ENCODE measurements at regions not wholly inside any gene's neighbourhood (a gene's known extent, or its start where the extent isn't known, plus 50 kb on each side); places are given as distances from the start of the nearest gene placed in this dataset.

DNA sequence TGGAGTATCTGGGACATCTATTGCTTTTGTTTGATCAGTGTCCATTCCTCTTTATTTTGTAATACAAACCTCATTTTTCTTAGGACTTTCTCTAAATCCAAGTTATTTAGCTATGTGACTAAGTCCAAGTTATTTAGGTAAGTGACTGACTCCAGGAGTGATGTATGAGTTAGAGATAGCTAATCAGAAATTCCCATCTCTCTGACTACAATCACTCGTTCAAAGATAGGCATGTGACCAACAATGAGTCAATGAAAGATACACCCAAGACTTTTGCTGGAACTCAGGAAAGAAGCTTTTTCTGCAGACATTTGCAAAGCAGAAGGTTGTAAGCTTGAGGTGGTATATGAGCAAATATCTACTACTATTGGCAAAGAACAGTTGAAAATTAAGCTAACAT, 72.5 kb upstream of the KCNIP4 start:
- no peaks in the 10 kb centered on the region for H3K36me3 Mint-ChIP-seq
- no peak for DNase-seq
- no peaks in the 10 kb centered on the region for H3K27me3 Mint-ChIP-seq (ENCODE audit: low read depth in 3 of 3)
- no peak overlapping the region for H3K27ac Mint-ChIP-seq
- H3K4me1 Mint-ChIP-seq = no peaks in the 10 kb centered on the region
- H3K9me3 Mint-ChIP-seq = peaks cover 2 to 33% (median 7%) of the 10 kb centered on the region in 6 donors
- no peak overlapping the region for H3K4me3 Mint-ChIP-seq

DNA sequence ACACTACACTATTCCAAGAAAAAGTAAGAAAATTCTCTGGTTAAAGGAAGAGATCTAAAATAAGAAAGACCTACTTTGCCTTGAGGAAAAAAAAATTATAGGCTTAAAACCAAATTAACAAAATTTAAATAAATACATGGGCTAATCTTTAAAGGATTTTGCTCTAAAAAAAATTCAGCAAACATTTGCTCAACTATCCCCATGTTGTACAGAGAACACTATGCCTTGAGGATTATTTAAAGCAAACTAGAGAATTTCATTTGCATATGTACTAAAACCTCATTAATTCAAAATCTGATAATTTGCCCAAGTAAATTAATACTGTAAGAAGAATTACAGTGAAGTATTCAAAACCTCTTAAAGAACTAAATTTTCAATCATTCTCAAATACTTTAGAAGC, 71.6 kb upstream of the KCNIP4 start:
- Mint-ChIP-seq H3K27ac (no peak overlapping the region), H3K4me1 (no peaks in the 10 kb centered on the region), H3K27me3 (ENCODE audit: low read depth in 3 of 3) (no peaks in the 10 kb centered on the region), H3K36me3 (no peaks in the 10 kb centered on the region), H3K9me3 (peaks cover 1 to 28% (median 7%) of the 10 kb centered on the region in 6 donors), H3K4me3 (no peak overlapping the region)
- DNase-seq = no peak

GRCh38 chr4:22019676-22020075, 71.1 kb upstream of the KCNIP4 start:
- DNase-seq = no peak
- no peaks in the 10 kb centered on the region for H3K27me3 Mint-ChIP-seq (ENCODE audit: low read depth in 3 of 3)
- H3K4me1 Mint-ChIP-seq = no peaks in the 10 kb centered on the region
- H3K9me3 Mint-ChIP-seq = peaks cover 0 to 24% (median 5%) of the 10 kb centered on the region in 6 donors
- no peak overlapping the region for H3K4me3 Mint-ChIP-seq
- no peak overlapping the region for H3K27ac Mint-ChIP-seq
- no peaks in the 10 kb centered on the region for H3K36me3 Mint-ChIP-seq

- H3K27ac Mint-ChIP-seq = no peak overlapping the region
- no peak for DNase-seq
- H3K4me1 Mint-ChIP-seq = no peaks in the 10 kb centered on the region
- H3K36me3 Mint-ChIP-seq = no peaks in the 10 kb centered on the region
- no peak overlapping the region for H3K4me3 Mint-ChIP-seq
- peaks cover 0 to 7% (median 2%) of the 10 kb centered on the region in 6 donors for H3K9me3 Mint-ChIP-seq
- no peaks in the 10 kb centered on the region for H3K27me3 Mint-ChIP-seq (ENCODE audit: low read depth in 3 of 3)
Measured at GRCh38 chr4:22014222-22014741, 65.7 kb upstream of the KCNIP4 start.

DNA sequence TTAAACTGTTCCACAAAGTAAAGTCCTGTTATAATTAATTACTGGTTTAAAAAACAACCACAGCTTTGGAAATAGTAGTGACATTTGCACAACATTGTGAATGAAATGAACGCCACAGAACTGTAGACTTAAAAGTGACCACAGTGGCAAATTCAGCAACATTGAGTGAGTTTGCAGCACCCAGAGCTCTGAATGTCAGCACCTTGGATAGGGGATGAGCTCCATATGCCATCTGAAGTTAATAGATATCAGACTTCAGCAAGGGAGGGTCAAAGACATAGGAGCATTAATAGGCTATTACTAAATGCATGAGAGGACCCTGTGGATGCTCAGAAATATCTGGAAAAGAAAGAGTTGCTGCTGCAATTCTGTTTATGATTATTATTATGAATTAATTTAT, 55.3 kb upstream of the KCNIP4 start:
- no peak for DNase-seq
- H3K4me1 Mint-ChIP-seq = no peaks in the 10 kb centered on the region
- H3K9me3 Mint-ChIP-seq = peaks cover 6 to 20% (median 14%) of the 10 kb centered on the region in 6 donors
- H3K27me3 Mint-ChIP-seq (ENCODE audit: low read depth in 3 of 3) = peaks cover 0 to 2% (median 0%) of the 10 kb centered on the region in 3 donors
- H3K36me3 Mint-ChIP-seq = no peaks in the 10 kb centered on the region
- H3K27ac Mint-ChIP-seq = no peak overlapping the region
- no peak overlapping the region for H3K4me3 Mint-ChIP-seq
